SKM-1 (cell line): ENCODE measurements at regions not wholly inside any gene's neighbourhood (a gene's known extent, or its start where the extent isn't known, plus 50 kb on each side); places are given as distances from the start of the nearest gene placed in this dataset.
"Not testable (repeated sequence)": the region's sequence is repeated elsewhere in the genome, so short reads cannot be mapped to it uniquely, and the experiment has no call there.

Experiments used
- DNase-seq: peaks from one replicate; lab custom pipeline; 2025; ENCODE audit not compliant: unreplicated experiment; lab: John Stamatoyannopoulos, UW

DNA sequence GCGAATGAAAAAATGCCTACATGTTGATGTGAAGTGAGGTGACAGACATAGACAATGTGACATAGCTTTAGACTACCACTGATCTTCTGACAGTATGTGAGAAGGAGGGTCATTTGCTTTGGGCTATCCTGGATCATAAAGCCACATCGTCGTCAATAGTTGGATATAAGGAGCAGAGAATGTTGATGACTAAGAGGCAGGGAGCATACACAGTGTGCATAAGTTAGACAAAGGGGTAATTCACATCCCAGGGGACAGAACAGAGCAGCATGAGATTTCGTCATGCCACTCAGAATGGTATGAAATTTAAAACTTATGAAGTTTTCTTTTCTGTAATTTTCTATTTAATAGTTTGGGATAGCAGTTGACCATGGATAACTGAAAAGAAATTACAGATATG lies 403.2 kb downstream of the DSC3 start:
- no peak for DNase-seq

DNA sequence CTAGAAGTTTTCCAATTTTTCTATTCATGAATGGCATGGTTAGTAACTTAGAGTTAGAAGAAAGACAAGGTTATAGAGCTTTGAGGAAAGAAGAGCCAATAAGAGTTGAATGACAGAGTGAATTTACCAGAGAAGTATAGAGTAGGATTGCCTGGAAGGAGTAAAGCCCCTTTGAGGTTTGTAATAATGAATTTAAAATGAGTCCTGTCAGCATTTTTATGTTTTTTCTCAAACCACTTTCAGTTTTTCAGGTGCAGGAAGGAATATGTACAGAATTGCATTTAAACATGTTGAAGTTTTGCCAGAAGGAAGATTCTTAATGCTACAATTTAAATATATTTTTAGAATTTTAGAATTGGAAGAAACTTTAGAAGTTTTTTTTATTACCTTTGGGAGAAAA lies 408.3 kb downstream of the DSC3 start:
- DNase-seq, result no peak

DNA sequence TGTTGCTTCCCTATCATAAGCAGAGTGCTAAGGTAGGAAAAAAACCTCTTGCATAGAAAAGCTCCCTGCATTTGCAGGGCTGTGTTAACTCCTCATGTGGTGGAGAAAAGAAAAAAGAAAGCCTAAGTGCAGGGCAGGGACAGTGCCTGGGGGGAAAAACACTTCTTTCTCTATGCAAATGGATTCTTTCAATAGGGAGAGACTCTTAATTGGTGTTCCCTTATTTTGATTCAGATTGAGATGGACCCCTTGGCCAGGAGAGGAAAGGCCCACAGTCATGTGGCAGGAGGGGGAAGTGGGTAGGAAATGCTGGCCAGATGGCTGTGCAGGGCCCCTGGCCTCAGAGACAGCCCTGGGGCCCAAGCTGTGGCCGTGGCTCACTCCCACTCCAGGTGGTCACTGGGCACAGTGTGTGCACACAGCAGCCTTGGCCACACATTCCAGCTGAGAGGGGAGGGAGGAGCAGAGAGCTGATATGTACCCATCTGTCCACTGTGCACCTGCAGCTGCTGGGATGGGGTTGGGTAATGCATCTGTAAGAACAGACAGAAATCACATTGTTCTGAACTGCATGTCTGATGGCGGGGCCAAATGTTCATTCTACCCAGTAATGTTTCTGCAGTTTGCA lies 410.4 kb downstream of the DSC3 start:
- DNase-seq, result no peak

DNA sequence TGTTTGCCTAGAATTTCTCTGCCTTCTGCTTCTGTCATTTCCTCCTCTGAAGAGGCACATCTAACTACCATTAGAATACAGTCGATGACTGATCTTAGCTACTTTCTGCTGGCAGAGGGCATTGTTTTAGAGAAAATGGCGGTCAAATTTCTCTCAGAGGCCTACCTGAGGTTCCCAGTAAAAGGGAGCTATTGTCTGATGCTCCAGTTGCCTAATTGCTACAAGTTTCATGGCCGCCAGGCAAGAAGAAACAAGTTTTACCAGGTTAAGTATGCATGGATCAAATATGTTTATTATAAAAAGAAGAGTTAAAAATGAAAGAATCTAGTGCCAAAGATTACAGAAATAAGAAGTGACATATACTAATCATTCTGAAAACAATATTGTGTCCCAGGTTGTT lies 416.6 kb downstream of the DSC3 start:
- DNase-seq, result no peak

DNA sequence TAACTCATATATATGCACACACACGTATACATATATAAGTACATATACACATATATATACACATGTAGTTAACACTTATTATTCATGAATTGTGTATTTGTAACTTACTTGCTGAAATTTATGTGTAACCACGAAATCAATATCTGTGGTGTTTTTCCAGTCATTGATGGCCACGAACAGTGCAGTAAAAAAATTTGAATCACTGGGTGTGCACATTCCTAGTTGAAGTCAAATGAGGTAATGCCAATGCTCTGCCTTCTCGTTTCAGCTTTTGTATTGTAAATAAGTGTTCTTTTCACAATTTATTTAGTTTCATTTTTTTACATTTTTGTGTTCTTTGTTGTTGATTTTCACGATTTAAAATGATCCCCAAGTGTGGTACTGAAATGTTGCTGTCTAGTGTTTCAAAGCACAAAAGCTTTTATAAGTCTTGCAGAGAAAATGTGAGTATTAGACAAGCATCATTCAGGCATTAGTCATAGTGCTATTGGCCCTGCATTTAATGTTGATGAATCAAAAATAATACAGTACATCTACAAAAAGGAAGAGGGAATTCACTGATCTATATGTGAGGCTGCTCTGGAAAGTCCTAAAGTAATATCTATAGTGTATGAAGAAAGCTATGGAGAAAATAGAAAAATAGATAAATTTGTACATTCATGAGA lies 419.0 kb downstream of the DSC3 start:
- DNase-seq, result no peak

DNA sequence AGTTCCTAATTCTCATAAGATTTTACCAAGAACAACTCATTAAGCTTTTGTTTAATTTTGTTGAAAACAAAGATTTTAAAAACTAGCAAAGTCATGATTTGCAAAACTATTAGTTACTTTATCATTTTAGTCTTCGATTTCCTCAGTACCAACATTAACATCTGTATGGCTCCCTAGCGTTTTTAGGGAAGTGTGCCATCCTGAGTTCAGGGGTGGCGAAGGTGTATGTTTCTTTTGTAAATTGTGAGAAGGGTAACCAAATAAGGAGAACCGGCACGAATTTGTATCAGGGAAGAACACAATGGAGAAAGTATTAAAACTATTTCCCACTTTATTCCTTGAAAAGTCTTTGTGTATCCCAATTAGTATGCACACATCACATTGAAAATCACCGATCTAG lies 419.9 kb downstream of the DSC3 start:
- DNase-seq, result no peak

DNA sequence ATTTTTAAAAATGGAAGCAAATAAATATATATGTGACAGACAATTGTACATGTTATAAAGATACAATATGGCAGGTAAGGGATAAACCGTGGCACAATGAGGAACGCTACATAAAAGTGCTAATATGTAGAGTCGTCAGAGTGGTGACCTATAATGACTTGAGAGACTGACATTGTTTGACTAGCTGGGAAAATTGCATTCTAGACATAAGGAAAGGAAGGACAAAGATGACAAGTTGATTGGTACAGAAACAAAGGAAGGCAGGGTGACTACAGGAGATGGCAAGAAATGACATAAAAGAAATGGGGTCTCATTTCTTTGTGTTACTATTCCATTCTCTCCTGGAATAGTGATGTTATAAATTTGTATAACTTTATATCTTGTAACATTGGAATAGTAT lies 420.4 kb downstream of the DSC3 start:
- DNase-seq, result no peak

DNA sequence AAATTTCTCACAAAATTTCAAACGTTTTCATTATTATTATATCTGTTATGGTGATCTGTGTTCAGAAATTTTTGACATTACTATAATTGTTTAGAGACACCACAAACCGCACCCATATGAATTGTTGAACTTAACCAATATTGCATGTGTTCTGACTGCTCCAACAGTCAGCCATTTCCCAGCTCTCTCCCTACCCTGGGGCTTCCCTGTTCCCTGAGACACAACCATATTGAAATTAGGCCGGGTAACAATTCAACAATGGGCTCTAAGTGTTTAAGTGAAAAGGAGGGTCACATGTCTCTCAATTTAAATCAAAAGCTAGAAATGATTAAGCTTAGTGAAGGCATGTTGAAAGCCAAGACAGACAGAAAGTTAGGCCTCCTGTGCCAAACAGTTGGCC lies 424.0 kb downstream of the DSC3 start:
- DNase-seq, result no peak

DNA sequence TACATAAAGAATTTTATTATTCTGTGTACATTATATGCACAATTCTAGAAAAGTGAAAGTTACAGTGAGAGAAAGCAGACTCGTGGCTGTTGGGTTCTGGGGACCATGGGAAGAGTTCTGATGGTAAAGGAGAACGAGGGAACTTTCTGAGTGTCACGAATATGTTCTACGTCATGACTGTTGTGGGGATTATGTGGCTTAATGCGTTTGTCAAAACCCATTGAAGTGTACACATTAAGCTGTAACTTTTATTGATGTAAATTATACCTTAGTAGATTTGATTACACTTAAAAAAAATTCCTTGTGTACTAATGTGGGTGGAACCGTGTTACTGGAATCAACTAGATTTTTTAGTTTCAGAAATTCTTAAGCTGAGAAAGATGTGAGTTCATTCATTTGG lies 426.1 kb downstream of the DSC3 start:
- no peak for DNase-seq

DNA sequence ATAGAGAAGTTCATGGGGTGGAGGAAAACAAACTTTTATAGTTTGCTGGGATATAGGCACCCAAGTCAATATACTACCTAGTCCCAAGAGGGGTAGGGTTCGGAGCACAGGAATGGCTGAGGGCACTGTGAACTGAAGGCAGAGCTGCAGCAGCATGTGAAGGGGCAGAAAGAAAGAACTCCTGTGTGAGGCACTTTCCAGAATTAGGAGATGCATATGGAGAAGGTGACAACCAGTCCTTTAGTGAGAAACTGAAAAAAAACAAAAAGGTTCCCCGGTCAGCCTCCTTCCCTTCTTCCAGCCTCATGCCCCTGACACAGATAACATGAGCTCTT lies 429.1 kb downstream of the DSC3 start:
- DNase-seq, result no peak

DNA sequence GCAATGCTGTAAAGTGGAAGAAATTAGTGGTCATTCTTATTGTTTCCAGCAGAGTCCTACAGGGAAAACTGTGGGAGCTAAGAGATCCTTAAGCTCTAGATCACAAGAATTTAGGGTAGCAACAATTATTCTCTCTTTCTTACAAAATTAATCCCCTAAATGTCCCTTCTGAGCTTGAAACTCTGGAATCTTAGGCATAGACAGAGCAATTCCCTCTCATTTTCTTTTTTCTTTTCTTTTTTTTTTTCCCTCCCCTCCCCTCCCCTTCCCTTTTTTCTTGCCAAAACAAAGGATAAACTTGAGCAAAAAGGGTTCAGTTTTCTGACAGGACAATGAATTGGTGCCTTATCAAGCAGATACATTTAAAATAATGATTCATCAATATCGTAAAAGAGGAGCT lies 441.0 kb downstream of the DSC3 start:
- DNase-seq, result no peak

DNA sequence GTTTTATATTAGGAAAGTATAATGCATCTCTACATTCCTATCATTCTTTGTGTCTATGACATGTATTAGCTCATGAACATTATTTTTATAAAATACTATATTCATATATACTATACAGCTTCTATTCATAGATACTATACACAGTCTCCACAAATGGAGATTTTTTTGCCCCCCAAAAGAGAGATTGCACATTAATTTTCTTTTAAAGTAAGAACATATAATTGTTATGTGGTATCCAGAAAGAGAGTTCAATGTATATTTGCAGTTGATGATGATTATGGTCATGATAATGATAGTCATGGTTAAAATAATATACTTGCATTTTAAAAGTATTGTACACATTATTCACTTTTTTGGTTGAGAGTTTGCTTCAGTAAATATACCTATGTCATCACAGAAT lies 445.3 kb downstream of the DSC3 start:
- no peak for DNase-seq

DNA sequence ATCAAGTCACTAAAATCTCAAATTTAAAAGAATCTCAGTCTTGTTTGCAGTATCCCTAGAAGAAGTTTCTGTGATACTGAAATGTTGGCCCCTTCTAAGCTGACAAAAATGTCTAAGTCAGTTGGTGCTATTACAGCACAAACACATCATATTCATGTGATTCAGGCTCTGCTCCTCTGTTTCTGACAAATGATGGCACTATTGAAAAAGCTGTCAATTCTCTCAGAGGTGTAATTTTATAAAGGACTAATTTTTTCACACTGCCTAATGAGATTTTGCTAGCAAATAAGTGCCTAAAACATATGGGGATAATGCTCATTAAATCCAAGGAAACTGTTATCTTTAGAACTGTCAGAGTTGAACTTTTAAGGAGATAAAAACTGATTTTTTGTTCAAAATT lies 445.9 kb downstream of the DSC3 start:
- DNase-seq, result no peak

DNA sequence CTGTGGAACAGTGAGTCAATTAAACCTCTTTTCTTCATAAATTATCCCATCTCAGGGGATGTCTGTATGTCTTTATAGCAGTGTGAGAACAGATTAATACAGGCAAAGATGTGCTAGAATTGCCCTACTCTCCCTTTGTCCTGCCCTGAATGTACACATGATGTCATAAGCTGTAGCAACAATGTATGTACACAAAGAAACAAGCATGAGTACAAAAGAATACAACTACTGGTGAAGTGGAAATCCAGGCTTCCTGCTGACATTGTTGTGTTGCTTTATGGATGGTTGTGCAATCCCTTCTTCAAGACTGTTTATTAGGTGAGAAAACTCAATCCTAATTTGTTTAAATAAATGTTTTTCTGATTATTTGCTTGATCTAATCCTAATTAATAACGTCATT lies 446.6 kb downstream of the DSC3 start:
- no peak for DNase-seq

DNA sequence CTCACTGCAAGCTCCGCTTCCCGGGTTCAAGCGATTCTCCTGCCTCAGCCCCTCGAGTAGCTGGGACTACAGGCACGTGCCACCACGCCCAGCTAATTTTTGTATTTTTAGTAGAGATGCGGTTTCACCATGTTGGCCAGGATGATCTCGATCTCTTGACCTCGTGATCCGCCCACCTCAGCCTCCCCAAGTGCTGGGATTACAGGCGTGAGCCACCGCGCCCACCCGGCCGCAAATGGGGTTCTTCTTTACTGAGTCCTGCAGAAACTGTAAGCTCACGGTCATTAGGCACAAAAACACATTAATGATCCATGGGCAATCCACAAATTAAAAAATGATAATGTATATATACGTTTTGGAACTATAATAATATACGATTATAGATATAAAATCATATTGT lies 447.6 kb downstream of the DSC3 start:
- DNase-seq, result not testable (repeated sequence)

DNA sequence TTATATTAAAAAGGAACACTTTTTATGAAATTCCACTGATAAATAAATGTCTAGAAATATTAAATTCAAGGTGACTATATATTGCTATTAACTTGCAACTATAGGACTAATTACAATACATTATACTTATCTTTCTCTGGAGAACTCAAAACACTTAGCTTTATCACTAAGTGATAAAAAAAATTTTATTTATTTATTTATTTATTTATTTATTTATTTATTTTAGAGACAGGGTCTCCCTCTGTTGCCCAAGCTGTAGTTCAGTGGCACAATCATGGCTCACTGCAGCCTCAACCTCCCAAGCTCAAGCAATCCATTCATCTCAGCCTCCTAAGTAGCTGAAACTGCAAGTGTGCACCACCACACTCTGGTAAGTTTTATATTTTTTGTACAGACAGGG lies 451.1 kb downstream of the DSC3 start:
- DNase-seq, result no peak

DNA sequence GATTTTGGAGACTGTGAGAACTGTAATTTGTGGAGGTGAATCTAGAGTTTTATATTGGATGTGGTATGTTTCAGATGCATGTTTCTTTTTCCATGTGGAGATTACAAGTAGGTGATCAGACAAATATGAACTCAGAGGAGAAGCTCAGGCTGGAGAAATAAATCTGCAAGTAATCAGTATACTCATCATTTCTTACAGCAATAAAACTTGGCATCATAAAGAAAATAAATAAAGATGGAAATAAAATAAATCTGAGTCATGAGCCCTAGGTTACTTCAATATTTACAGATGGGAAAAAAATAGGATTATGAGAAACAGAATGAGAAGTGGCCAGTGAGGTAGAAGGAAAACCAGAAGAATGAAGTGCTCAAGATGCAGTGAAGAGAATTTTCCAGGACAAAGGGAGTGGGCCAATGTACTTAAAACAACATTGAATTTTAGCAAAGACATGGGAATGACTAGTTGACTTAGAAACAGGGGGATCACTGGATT lies 453.8 kb downstream of the DSC3 start:
- no peak for DNase-seq

DNA sequence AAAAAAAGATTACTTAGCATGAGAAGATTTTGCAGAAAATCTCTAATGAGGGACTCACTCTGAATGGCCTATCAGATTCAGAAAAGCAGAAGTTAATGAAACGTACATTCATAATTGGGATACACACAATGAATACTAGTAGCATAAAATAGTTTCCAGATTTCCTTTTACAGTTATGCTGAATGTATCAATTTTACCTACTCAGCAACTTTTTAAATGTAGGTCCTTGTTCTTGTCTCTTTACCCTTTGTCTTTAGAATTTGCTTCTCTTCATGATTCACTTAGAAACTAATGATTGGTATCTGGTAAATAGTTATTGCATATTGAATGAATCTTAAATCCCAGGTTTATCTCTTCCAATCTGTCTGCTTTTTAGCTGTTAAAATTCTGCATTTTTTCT lies 458.8 kb downstream of the DSC3 start:
- no peak for DNase-seq

DNA sequence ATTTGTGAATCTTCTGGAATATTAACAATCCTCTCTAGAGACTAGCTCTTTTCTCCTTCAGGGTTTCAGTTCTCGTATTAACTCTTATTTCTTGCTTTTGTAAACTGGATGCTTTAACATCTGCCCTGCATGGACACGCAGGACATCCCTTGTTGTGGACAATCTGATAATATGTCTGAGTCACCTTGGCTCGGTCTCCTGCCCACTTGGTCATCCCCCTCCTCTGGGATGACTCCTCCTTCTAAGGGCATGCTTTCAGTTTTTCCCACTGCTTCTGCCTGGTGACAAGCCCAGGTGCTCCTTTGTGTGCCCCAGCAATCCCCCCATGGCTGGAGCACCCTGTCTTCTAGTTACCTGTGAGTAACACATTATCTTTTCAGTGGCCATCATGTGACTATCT lies 460.5 kb downstream of the DSC3 start:
- no peak for DNase-seq

DNA sequence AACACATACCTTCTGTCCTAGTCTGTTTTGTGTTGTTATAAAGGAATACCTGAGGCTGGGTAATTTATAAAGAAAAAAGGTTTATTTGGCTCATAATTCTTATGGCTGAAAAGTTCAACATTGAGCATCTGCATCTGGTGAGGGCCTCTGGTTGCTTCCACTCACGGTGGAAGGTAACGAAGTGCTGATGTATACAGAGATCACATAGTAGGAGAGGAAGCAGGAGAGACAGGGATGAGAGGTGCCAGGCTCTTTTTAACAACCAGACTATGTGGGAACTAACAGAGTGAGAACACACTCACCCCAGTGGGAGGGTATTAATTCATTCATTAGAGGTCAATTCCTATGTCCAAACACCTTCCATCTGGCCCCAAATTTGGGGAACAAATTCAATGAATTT lies 463.8 kb downstream of the DSC3 start:
- DNase-seq, result no peak

DNA sequence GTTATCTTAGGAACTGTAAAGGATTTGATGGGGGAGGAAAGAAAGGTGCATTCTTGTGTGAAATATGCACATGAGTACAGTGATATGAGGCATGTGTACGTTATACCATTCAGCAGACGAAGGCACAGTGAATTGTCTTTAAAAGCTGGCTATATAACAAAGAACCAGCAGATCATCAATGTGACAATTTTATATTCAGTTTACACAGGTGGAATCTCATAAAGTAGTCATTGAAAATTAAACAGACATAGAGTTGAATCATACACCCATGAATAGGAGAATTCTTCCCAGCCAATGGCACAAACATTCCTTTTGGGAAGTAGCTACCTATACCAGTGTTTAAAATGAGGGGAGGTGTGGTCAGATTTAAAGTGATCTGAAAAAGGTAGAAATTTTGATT lies 470.3 kb downstream of the DSC3 start:
- DNase-seq, result no peak

DNA sequence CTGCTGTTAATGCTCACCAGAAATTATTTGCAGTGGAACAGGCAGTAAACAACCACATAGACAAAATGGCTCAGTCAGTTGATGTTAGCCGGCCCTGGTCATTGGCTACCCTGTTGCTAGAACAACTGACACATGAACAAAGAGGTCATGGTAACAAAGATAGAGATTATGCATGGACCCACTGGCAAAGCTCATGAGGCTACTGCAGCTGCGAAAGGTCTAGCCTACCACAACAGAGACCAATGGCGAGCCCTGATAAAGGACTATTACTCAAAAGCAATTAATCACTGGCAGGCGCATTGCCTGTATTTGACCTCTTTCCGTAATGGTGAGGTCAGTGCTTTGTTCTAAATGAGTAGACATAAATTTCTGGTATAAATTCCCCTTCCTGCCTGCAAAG lies 474.2 kb downstream of the DSC3 start:
- DNase-seq, result no peak

DNA sequence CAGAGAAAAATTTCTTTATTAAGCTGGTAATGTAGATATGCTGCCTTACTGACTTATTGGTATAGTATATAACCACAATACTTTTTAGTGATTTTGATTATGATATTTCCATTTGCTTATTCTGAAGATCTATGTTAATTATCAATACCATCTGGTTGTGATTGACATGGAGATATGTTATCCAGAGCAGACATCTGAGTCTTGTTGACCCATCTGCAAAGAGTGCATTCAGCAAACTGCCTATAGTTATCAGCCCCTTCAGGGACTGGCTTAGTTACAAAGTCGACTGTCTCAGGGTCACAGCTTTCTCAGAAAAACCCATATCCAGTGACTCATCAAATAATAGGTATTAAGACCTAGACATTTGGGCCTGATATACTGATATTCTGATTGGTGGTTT lies 475.7 kb downstream of the DSC3 start:
- no peak for DNase-seq
